ENCODE measurements at regions not wholly inside any gene's neighbourhood (a gene's known extent, or its start where the extent isn't known, plus 50 kb on each side); places are given as distances from the start of the nearest gene placed in this dataset.

DNA sequence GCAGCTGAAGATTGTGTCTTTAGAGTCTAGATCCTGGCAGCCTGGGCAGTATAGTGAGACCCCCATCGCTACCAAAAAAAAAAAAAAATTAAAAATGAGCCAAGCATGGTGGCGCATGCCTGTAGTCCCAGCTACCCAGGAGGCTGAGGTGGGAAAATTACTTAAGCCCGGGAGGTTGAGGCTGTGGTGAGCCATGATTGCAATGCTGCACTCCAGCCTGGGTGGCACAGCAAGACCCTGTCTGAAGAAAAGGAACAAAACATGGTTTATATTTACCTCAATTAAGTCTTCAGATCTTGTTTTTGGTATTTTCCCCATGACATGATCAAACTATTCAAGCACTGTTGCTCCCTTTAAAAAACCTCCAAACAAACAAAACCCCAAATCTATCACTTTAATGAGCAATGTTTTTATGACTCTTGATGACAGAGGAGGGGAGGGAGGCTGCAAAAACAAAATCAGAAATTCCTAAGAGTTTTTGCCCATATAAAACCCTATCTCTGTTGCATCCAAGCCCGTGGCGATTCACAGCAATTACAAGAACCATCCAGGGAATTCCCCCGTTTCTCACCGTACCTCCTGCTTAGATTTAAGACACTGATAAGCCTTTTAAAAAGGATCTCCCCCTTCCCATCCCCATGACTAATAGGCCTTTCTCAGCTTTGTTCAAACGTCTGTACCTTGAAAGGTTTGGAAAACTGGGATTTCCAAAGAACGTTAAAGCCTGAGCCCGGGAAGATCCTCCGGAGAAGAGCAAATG is 259.9 kb downstream of the BMP7 start:
- no peak for DNase-seq

DNA sequence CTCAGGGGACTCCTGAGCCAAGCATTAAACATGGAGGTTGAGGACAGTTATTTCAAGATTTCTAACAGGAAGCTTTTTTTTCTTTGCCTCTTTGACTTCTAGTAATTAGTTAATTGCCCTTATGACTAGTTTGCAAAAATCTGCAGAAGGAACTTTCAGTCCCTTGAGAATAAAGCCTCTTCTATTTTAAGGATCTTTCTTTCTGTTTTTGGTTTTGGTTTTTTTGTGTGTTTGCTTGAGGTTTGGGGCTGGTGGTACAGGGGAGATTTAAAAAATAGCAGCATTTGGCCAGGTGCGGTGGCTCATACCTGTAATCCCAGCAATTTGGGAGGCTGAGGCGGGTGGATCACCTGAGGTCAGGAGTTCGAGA is 259.3 kb downstream of the BMP7 start:
- no peak for DNase-seq

DNA sequence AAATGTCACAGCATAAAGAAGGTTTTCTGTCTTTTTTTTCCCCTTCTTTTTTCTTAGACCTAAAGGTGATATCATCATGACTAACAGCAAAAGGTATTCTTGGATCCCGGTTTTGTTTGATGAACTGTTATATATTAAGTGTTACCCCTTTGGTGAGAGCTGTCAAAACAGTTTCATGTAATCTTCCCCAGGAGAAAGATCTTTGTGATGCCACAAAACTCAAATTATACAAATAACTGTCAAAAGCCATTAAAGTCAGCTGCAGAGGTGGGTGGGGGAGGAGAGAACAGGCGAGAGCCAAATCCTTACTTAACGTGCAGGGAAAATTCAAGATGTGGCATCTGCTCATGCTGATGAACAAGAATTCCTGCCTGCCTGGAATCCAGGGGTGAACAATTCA is 258.2 kb downstream of the BMP7 start:
- DNase-seq = no peak

DNA sequence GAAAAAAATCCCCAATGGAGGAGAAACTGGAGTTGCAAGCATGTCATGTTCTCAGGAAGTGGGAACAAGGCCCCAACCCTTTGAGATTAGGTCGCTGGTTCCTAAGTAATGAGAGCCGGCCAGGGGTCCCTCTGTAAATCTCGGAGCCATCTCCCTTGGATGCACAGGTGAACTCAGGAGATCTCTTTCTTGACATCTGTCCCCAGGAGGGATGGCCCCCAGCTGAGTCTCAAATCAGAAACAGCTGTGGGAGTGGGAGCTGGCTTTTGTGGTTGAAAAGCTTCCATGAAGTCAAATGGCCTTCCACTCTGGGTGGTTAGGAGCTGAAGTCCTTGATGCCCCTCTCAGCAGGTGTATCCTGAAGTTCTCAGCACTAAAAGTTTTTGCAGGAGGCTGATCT is 257.1 kb downstream of the BMP7 start:
- DNase-seq = no peak

DNA sequence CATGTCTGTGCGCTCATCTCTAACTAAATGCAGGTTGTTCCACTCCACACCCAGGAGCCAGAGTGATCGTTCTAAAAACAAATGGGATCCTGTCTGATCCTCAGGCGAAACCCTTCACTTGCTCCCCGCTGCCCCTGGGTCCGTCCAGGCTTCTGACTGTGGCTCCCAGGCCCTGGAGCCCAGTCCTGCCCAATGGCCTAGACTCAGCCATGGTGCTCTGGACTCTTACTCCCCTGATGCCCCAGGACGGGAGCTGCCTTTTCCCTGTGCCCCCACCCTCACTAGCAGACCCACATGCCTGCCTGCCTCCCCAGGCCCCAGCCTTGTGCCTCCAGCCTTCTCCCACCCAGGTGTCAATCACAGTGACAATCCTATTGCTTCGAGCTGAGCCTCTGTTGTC is 256.7 kb downstream of the BMP7 start:
- DNase-seq = no peak

DNA sequence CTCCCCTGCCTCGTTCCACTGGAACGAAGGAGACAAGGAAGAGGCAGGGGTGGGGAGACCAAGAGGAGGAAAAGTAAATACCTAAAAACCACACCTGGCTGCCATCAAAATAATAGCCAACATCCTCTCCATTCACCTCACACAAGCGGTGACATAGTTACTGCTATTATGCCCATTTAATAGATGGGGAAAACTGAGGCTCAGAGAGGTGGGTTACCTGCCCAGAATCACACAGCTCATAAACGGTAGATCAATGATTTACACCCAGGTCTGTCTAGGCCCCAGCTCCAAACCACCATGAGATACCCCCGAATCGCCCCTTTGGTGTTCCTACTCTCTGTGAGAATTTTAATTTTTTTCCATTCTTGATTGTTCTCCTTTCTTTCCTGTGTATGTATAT is 253.8 kb downstream of the BMP7 start:
- DNase-seq = no peak

DNA sequence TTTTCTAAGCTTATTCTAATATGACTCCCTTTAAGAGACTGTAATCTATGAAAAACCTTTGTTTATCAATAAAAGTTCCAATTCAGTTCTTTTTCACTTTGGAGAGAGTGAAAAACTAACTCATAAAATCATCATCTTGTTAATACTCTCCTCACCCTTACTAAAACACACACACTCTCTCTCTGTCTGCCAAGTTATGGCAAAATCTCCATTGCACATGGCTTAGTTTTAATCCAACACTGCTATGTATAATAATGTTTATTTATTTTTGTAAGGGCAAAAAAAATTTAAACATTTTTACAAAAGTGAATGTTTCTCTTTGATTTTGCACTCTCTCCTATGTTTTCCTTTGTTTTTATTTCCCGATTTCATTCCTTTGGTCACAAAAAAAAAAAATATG is 253.2 kb downstream of the BMP7 start:
- DNase-seq = no peak

DNA sequence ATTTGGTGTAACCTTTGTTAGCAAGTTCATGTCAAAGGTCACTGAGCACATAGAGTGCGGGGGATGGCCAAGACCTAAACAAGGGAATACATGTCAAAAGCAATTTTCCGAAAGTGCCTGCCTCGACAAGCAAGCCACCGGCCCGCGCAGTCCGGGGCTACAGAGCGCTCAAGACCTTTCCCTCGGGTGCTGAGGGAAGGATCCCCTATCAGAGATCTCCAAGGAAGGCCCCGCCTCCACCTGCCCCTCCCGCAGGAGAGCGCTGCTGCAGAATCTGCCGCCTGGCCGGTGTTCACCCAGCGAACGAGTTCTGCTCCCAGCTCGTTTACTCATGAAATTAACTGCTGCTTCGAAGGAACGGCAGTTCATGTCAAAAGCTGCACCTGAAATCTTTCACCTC is 252.7 kb downstream of the BMP7 start:
- no peak for DNase-seq

DNA sequence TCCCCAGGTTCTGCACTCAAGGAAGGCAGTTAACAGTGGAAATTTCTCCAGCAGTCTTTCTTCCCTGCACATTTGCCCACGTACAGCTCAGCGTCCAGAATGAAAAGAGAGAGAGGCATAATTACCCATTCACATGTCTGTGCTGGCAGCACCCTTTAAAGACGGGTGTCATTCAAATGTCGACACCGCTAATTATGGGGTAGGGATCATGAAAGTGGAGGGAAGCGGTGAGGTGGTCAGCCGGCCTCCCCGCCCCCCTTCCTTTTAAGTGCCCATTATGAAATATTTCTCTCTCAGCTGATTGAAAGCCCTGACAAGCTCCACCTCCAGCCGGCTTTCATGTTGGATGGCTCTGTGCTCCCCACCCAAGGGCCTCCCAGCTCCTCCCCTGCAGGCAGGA is 246.1 kb downstream of the BMP7 start:
- no peak for DNase-seq

DNA sequence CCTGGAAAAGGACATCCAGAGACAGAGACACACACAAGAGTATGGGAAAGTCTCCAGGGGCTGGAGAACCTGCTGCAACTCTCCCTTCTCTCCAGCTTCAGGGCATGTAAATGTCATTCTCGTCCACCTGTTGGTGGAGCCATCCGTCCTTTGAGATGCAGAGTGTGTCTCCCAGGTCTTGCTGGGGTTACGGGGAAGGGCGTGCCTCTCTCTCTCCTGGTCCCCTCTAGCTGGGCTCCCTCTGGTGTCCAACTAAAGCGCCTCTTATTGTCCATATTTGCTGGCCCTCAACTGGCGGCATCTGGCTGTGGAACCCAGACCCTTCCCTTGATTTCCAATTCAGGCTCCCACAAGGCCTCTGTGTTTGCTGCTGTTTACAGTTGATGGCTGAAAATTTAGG is 244.1 kb downstream of the BMP7 start:
- DNase-seq = no peak

DNA sequence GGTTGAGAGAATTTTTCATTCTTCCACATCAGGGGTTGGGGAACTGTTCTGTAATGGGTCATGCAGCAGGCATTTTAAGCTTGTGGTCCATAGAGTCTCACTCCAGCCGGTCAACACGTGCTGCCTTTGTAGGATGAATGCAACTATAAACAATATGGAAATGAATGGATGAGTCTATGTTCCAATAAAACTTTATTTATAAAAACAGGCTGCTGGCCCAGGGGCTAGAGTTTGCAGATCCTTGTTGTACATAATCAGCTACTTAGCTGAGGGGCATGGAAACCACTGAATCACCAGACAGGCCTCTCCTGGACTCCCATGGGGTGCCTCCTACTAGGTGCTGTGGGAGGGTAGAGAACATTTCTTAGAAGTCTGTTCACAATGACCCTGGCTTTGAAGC is 243.4 kb downstream of the BMP7 start:
- DNase-seq = no peak

DNA sequence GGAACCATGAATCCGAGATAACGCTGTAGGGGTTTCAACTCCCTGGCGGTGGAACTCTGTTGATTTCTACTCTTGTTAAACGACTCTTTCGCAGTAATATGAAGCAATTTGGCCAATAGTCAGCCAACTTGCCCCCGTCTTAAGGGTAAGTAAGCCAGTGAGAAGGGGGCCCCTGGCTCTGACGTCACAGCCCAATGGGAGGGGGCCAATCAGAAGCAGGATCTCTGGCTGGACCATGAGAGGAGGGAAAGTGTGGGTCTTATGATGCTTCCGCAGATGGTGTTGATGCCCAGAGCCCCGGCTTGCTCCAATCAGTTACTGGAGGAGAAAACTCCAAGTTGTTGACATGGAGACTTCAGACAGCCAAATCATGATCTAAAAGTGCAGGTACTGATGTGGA is 242.4 kb downstream of the BMP7 start:
- no peak for DNase-seq

DNA sequence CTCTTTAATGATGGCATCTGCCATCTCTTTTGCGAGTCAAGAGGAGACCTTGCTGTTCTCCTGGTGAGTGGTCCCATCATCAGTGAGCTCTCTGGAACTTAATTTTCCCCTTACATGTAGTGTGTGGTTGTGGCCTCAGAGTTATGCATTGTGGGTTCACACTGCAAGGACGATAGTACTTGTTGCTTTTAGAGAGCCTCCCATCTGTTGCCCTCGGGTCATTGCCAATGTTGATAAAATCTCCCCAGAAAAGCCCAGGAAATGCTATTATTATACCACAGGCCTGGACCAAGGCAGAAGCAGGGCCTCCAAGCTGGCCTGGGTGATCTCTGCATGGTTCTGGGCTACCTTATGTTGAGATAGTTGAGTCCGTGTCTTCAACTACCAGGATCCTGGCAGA is 241.6 kb downstream of the BMP7 start:
- DNase-seq = no peak

DNA sequence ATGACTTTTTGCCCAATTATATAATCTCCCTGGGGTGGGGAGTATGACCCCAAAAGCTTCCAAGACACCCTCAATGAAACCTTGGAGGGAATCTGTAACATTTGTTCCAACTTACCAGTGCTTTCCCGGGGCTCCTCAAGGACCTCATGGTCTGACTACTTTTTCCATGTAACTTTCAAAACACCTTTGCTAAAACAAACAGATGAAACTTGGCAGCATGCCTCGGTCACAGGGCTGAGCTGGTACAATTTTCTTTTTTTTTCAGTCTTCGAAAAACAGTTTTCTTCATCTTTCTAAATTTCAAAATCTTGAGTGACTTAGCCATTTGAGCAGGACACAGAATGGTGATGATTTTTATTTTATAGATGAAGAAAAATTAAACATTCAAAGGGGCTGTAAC is 241.2 kb downstream of the BMP7 start:
- DNase-seq = no peak

DNA sequence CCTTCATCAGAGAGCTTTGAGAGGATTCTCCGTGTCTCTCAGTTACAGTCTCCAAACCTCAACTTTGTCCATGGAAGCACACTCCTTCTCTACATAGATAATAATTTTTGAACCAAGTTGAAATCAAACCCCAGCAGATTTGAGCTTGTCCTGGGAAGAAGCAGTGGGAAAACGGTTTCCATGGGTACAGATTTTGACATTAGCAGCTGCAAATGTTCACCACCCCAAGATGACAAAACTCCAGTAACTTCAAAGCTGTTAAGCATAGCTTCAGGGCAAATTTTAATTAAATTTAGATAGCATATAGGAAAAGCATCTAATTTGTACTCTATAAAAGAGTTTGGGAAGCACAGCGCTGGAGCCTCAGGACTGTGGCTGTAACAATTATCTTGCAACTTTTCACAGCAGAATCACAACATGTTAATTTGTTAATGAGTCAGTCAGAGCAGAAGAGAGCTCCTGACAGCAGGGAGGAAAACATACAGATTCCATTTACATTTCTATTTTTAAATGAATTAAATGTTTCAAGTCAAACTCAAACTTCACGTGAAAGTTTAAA is 240.7 kb downstream of the BMP7 start:
- no peak for DNase-seq

DNA sequence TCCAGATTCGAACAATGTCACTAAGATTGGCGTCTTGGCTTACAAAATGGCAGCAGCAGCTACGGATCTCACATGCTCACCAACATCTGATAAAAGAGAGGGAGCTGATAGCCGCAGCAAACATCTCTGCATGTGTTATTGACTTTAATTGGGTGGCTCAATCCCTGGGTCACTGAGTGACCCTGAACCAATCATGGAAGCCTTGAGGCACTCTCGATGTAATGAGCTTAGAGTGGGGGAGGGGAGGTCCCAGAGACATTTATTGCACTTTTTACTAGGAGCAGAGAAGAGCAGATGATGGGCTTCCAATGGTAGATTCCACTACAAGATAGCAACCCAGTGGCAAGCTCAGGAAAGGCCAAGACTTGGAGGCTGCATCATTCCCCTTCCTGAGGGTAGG is 238.7 kb downstream of the BMP7 start:
- no peak for DNase-seq

DNA sequence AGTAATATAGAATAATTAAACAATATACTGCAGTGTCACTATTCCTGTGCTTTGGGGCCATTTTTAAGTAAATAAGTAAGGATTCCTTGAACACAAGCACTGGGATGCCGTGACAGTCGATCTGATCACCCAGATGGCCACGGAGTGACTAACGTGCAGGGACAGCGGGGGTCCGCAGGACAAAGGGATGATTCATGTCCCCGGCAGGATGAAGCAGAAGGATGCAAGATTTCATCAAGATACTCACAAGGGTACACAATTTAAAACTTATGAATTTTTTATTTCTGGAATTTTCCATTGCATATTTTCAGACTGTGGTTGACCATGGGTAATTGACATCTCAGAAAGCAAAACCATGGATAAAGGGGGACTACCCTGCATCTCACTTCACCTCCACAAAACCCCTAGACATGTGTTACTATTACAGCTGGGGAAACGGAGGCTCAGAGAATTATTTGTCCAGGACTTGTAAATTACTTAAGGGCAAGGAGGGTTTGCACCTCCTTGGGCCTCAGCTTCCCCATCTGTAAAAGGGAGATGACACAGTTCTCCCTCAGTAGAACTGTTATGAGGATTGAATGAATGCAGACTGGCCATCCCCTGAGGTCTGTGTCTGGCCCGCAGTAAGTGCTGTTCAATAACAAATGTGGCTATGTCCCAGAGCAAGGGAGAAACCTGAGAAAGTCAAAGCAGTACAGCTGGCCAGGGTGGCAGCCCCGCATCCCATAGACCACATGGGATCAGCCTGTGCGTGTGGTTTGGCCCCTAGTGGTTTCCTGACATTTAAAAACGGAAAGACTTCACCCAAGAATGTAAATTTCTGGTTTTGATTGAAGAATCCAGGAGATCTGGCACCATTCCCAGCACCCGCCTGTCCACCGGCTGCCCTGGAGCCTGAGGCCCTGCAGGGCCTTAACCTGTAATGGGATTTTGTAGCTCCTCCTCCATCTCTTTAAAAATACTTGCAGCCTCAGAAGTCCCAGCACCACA is 235.5 kb downstream of the BMP7 start:
- DNase-seq = no peak

DNA sequence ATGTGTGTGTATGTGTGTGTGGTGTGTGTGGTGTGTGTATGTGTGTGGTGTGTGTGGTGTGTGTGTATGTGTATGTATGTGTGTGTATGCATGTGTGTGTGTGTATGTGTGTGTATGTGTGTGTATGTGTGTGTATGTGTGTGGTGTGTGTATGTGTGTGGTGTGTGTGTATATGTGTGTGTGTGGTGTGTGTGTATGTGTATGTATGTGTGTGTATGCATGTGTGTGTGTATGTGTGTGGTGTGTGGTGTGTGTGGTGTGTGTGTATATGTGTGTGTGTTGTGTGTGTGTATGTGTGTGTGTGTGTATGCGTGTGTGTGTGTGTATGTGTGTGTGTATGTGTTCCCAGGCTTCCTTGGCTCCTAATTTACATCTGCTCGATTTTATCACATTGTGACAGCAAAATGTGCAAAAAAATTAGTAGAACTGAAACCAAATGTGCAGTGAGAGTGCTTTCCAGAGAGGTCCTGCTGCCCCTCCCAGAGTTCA is 234.5 kb downstream of the BMP7 start:
- no peak for DNase-seq

DNA sequence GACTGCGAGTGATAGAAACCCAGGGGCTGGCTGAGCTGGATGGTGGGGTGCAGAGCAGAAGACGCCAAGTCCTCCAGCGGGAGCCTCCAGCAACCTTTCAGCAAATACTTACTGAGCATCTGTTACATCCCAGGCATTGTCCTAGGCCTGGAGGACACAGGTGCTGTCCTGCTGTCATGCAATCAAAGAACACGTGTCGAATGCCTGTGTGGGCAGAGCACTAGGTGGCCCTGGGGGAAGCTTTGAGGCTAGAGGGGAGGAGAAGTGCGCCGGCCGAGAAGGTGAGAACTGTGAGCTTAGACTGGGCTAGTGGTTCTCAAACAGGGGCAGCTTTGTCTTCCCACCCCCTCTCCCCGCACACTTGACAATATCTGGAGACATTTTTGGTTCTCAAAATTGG is 233.6 kb downstream of the BMP7 start:
- no peak for DNase-seq

DNA sequence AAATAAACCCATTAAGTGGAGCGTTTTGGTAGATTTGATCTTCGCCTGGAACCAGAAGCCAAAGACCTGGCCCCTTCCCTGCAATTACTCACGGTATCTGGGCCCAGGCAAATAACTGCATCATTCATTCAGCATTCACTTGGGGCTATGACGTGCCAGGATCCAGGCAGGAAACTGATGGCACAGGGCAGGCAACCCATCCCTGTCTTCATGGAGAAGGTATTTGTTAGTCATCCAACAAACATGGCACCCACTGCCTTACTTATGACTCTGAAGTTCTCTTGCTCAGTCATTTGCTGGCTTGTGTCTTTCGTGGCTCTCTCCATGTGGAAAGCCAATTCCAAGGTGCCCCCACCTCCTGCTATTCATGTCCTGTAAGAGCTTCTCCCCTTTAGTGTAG is 232.4 kb downstream of the BMP7 start:
- no peak for DNase-seq

DNA sequence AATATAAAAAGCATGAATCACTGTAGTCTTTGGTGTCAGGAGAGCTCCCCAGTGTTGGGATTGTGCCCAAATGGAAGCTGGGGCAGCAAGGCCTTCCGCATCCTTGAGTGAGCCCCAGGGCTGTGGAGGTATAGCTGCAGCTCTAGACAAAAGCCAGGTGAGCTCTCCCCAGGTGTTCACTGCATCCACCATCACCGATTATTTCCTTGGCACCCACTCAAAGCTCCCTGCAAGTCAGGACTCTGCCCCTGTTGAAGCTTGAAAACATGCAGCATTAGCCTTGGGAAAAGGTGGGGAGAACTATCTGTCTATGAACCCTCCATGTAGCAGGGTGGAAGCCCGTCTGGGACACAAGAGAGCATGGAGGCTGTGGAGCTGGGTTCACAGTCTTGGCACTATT is 228.8 kb downstream of the BMP7 start:
- DNase-seq = no peak

DNA sequence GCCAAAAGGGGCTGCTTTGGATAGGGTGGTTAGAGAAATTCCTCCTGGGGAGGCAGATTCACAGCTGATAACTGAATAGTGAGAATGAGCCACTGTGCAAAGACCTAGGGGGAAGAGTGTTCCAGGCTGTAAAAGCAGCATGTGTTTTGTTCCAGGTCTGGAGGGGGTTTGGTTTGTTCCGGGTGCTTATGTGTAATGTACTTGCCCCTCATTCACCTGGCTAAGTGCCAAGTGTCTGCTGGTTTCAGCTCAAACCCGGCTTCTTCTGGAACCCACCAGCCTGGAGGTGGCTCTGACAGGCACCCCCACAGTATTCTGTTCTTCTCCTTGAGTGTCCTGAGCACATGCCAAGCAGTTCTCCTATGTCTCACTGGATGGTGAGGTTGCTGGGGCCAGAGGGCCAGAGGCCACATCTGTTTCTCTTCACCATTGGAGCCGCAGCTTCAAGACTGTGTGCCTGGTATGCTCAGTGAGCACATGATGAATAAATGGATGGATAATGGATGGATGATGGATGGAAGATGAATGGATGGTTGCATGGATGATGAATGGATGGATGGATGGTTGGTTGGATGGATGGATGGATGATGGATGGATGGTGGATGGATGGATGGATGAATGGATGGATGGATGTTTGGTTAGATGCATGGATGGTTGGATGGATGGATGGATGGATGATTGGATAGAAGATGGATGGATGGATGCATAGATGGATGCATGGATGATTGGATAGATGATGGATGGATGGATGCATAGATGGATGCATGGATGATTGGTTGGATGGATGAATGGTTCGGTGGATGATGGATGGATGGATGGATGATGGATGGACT is 227.6 kb downstream of the BMP7 start:
- DNase-seq = no peak

DNA sequence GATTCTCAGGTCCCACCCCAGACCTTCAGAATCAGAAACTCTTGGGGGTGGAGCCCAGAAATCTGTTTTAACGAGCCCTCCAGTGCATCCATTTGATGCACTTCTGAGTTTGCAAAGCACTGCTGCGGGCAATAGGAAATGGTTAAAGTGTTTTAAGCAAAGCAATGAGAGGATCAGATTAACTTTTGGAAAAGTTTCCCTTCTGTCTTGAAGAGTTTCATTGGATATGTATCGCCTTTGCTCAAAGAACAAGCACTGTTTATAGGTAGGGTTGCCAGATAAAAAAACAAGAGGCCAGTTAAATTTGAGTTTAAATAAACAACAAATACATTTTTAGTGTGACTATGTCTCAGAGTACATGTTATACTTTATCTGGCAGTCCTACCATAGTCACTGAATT is 226.0 kb downstream of the BMP7 start:
- DNase-seq = no peak

Data from DMS53 (cell line).